WTC11 (cell line): ENCODE measurements at regions not wholly inside any gene's neighbourhood (a gene's known extent, or its start where the extent isn't known, plus 50 kb on each side); places are given as distances from the start of the nearest gene placed in this dataset.

Source experiments
- ATAC-seq: fragments of 200-7000 bp; cut with Tn5 transposase; 2 replicates; pipeline ENCODE4 v1.10.0; 2021; ENCODE audit warnings: mild to moderate bottlenecking, moderate library complexity
- CTCF ChIA-PET: fragments of 300-600 bp; sonication (Branson Sonifier 250); formaldehyde crosslinking; loops from one replicate; lab custom pipeline; 2021; ENCODE audit warnings: antibody characterized with exemption; lab: Charles Lee
- POLR2A ChIA-PET: fragments of 350-600 bp; sonication (Branson Sonifier 250); formaldehyde crosslinking; loops from one replicate; lab custom pipeline; 2021; ENCODE audit warnings: antibody characterized with exemption; lab: Charles Lee
- DNase-seq: peaks from one replicate; pipeline ENCODE4 v3.0.0; 2021; ENCODE audit warnings: low spot score
- H3K27ac Mint-ChIP-seq: 2 replicates; pipeline ENCODE4 v1.8.0; 2021; ENCODE audit warnings: mixed read lengths
- H3K27me3 Mint-ChIP-seq: 2 replicates; pipeline ENCODE4 v1.8.0; 2021; ENCODE audit warnings: low read depth, mild to moderate bottlenecking, moderate library complexity, mixed read lengths
- H3K36me3 Mint-ChIP-seq: 2 replicates; pipeline ENCODE4 v1.8.0; 2021; ENCODE audit warnings: mixed read lengths
- H3K4me1 Mint-ChIP-seq: 2 replicates; pipeline ENCODE4 v1.8.0; 2022; ENCODE audit warnings: mixed read lengths
- H3K4me3 Mint-ChIP-seq: 2 replicates; pipeline ENCODE4 v1.8.0; 2021; ENCODE audit warnings: mild to moderate bottlenecking, moderate library complexity, mixed read lengths
- H3K9me3 Mint-ChIP-seq: 2 replicates; pipeline ENCODE4 v1.8.0; 2021; ENCODE audit warnings: mixed read lengths
- ATF1 ChIP-seq: sonication (generic); formaldehyde crosslinking; IDR thresholded peaks from 2 replicates; pipeline ENCODE4 v1.8.1; 2023; ENCODE audit warnings: mild to moderate bottlenecking, moderate library complexity, missing genetic modification reagents
- CREB1 ChIP-seq: sonication (generic); formaldehyde crosslinking; IDR thresholded peaks from 2 replicates; pipeline ENCODE4 v1.8.0; 2023; ENCODE audit warnings: mild to moderate bottlenecking, missing genetic modification reagents
- CTCF ChIP-seq: fragments of 200-600 bp; IDR thresholded peaks from 2 replicates; pipeline ENCODE4 v1.8.0; 2022; ENCODE audit warnings: antibody characterized with exemption
- EMX1 ChIP-seq: fragments of 250-450 bp; sonication (Bioruptor Pico); IDR thresholded peaks from 2 replicates; pipeline ENCODE4 v1.8.0; 2021; ENCODE audit warnings: mild to moderate bottlenecking
- FOXP1 ChIP-seq: sonication (generic); formaldehyde crosslinking; IDR thresholded peaks from 2 replicates; pipeline ENCODE4 v1.8.0; 2022; ENCODE audit warnings: missing genetic modification reagents, mild to moderate bottlenecking, moderate library complexity, borderline replicate concordance
- GTF2I ChIP-seq: fragments of 250-450 bp; sonication (Bioruptor Pico); conservative IDR thresholded peaks from 2 replicates; pipeline ENCODE4 v1.4.0; 2021; ENCODE audit warnings: mild to moderate bottlenecking
- KAT7 ChIP-seq: sonication (generic); formaldehyde crosslinking; IDR thresholded peaks from 2 replicates; pipeline ENCODE4 v1.8.1; 2023; ENCODE audit warnings: missing genetic modification reagents, mild to moderate bottlenecking, borderline replicate concordance
- MXD4 ChIP-seq: fragments of 250-450 bp; sonication (Bioruptor Pico); IDR thresholded peaks from 2 replicates; pipeline ENCODE4 v1.8.0; 2021; ENCODE audit warnings: mild to moderate bottlenecking, moderate library complexity, borderline replicate concordance
- NR2C2 ChIP-seq: sonication (generic); formaldehyde crosslinking; IDR thresholded peaks from 2 replicates; pipeline ENCODE4 v1.8.0; 2022; ENCODE audit warnings: mild to moderate bottlenecking, missing genetic modification reagents
- OVOL2 ChIP-seq: fragments of 250-450 bp; sonication (Bioruptor Pico); IDR thresholded peaks from 2 replicates; pipeline ENCODE4 v1.9.0; 2021; ENCODE audit warnings: mild to moderate bottlenecking, borderline replicate concordance
- TCF7 ChIP-seq: sonication (generic); formaldehyde crosslinking; IDR thresholded peaks from 2 replicates; pipeline ENCODE4 v1.8.0; 2022; ENCODE audit warnings: mild to moderate bottlenecking, low read depth, missing genetic modification reagents, moderate library complexity
- TEAD4 ChIP-seq: sonication (generic); formaldehyde crosslinking; IDR thresholded peaks from 2 replicates; pipeline ENCODE4 v1.8.0; 2022; ENCODE audit warnings: mild to moderate bottlenecking, missing genetic modification reagents
- ZBTB21 ChIP-seq: sonication (generic); formaldehyde crosslinking; IDR thresholded peaks from 2 replicates; pipeline ENCODE4 v1.8.1; 2023; ENCODE audit warnings: mild to moderate bottlenecking, missing genetic modification reagents, borderline replicate concordance
- ZBTB43 ChIP-seq: sonication (generic); formaldehyde crosslinking; IDR thresholded peaks from 2 replicates; pipeline ENCODE4 v1.8.1; 2023; ENCODE audit warnings: mild to moderate bottlenecking, missing genetic modification reagents
- ZNF219 ChIP-seq: sonication (generic); formaldehyde crosslinking; IDR thresholded peaks from 2 replicates; pipeline ENCODE4 v1.8.0; 2023; ENCODE audit warnings: missing genetic modification reagents, mild to moderate bottlenecking, borderline replicate concordance
- ZNF263 ChIP-seq: sonication (generic); formaldehyde crosslinking; IDR thresholded peaks from 2 replicates; pipeline ENCODE4 v1.8.1; 2022; ENCODE audit warnings: low read depth, mild to moderate bottlenecking, moderate library complexity, missing genetic modification reagents
- TF ChIP-seq, protein P1 (sequence below): sonication (generic); formaldehyde crosslinking; IDR thresholded peaks from 2 replicates; pipeline ENCODE4 v1.8.1; 2023; ENCODE audit warnings: mild to moderate bottlenecking, missing genetic modification reagents
- TF ChIP-seq, protein P2 (sequence below): sonication (generic); formaldehyde crosslinking; IDR thresholded peaks from 2 replicates; pipeline ENCODE4 v1.8.1; 2023; ENCODE audit warnings: mild to moderate bottlenecking, moderate library complexity, missing genetic modification reagents
- TF ChIP-seq, protein P3 (sequence below): fragments of 250-450 bp; sonication (Bioruptor Pico); IDR thresholded peaks from 2 replicates; pipeline ENCODE4 v1.9.0; 2021; ENCODE audit warnings: moderate library complexity, mild to moderate bottlenecking, inconsistent platforms, borderline replicate concordance
- TF ChIP-seq, protein P4 (sequence below): sonication (generic); formaldehyde crosslinking; IDR thresholded peaks from 2 replicates; pipeline ENCODE4 v1.8.0; 2022; ENCODE audit warnings: mild to moderate bottlenecking, missing genetic modification reagents
- TF ChIP-seq, protein P5 (sequence below): sonication (generic); formaldehyde crosslinking; IDR thresholded peaks from 2 replicates; pipeline ENCODE4 v1.8.0; 2023; ENCODE audit warnings: missing genetic modification reagents

DNA sequence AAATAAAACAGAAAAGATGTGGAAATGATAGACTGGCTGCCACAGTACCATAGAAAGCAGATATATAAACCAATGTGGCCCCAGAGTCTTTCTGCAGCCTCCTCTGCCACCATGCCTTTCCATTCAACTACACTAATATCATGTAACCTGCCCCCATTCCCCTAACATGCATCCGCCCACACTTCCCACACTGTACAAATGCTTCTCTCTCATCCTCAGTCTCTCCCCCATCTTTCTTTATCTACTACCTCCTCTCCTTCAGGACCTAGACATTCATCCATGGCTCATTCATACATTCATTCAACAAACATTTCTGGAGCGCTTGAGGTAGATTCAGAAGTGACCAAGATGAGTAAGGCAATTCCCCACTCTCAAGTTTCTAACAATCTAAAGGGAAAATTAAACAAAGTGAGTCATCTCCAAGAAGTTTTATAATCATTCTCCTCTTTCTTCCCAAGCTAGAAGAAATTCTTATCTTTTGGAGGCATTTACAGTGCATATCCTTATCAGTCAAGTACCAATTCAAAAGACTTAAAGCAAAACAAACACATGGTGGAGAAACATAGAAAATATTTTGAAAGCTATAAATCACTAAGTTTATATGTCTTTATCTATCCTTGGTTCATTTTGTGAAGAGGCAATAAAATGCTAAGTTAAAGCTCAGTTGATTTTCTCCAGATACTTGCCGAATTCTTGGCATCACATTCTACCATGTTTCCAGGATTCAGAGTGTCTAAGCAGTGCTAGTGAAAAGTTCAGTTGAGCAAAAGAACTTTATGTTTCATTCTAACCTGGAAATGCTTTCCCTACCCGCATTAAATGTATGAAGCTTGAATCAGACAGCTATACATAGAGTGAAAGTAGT lies 70.5 kb upstream of the FRMD6 start (continued):
- TF ChIP-seq TCF7 (CRISPR knock-in tag) (no peak), ZBTB43 (no peak), CTCF (no peak), TEAD4 (CRISPR knock-in tag) (no peak)
- TF ChIP-seq, protein P1, sequence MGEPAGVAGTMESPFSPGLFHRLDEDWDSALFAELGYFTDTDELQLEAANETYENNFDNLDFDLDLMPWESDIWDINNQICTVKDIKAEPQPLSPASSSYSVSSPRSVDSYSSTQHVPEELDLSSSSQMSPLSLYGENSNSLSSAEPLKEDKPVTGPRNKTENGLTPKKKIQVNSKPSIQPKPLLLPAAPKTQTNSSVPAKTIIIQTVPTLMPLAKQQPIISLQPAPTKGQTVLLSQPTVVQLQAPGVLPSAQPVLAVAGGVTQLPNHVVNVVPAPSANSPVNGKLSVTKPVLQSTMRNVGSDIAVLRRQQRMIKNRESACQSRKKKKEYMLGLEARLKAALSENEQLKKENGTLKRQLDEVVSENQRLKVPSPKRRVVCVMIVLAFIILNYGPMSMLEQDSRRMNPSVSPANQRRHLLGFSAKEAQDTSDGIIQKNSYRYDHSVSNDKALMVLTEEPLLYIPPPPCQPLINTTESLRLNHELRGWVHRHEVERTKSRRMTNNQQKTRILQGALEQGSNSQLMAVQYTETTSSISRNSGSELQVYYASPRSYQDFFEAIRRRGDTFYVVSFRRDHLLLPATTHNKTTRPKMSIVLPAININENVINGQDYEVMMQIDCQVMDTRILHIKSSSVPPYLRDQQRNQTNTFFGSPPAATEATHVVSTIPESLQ (CRISPR knock-in tag), result no peak
- TF ChIP-seq, all 79 proteins: peak for 0

- POLR2A ChIA-PET, result interaction anchor here (0.6 kb wide), 1 partner anchor 284 kb away, joined by 3 read pairs; no protein-coding TSS in a partner anchor
- H3K27me3 Mint-ChIP-seq, result peaks cover 12% of the 10 kb centered on the region
- no peaks in the 10 kb centered on the region for H3K9me3 Mint-ChIP-seq
- ATAC-seq, result no peak
- no peak overlapping the region for H3K27ac Mint-ChIP-seq
- no peak for DNase-seq
- no peaks in the 10 kb centered on the region for H3K36me3 Mint-ChIP-seq
- no peak overlapping the region for H3K4me3 Mint-ChIP-seq
- H3K4me1 Mint-ChIP-seq, result peaks cover 13% of the 10 kb centered on the region
- CTCF ChIA-PET, result no interaction called here
- TF ChIP-seq, protein P2, sequence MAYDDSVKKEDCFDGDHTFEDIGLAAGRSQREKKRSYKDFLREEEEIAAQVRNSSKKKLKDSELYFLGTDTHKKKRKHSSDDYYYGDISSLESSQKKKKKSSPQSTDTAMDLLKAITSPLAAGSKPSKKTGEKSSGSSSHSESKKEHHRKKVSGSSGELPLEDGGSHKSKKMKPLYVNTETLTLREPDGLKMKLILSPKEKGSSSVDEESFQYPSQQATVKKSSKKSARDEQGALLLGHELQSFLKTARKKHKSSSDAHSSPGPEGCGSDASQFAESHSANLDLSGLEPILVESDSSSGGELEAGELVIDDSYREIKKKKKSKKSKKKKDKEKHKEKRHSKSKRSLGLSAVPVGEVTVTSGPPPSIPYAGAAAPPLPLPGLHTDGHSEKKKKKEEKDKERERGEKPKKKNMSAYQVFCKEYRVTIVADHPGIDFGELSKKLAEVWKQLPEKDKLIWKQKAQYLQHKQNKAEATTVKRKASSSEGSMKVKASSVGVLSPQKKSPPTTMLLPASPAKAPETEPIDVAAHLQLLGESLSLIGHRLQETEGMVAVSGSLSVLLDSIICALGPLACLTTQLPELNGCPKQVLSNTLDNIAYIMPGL (CRISPR knock-in tag), result no peak
- TF ChIP-seq, protein P3, sequence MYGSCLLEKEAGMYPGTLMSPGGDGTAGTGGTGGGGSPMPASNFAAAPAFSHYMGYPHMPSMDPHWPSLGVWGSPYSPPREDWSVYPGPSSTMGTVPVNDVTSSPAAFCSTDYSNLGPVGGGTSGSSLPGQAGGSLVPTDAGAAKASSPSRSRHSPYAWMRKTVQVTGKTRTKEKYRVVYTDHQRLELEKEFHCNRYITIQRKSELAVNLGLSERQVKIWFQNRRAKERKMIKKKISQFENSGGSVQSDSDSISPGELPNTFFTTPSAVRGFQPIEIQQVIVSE (CRISPR knock-in tag), result no peak
- no peak for TF ChIP-seq ATF1 (CRISPR knock-in tag)
- TF ChIP-seq GTF2I, result no peak
- TF ChIP-seq CTCF, result no peak
- no peak for TF ChIP-seq OVOL2 (CRISPR knock-in tag)
- no peak for TF ChIP-seq ZNF219 (CRISPR knock-in tag)
- TF ChIP-seq MXD4, result no peak
- TF ChIP-seq EMX1 (CRISPR knock-in tag), result no peak
- TF ChIP-seq ZBTB21 (CRISPR knock-in tag), result no peak
- no peak for TF ChIP-seq CREB1
- no peak for TF ChIP-seq KAT7 (CRISPR knock-in tag)
- TF ChIP-seq NR2C2 (CRISPR knock-in tag), result no peak
- TF ChIP-seq, protein P4, sequence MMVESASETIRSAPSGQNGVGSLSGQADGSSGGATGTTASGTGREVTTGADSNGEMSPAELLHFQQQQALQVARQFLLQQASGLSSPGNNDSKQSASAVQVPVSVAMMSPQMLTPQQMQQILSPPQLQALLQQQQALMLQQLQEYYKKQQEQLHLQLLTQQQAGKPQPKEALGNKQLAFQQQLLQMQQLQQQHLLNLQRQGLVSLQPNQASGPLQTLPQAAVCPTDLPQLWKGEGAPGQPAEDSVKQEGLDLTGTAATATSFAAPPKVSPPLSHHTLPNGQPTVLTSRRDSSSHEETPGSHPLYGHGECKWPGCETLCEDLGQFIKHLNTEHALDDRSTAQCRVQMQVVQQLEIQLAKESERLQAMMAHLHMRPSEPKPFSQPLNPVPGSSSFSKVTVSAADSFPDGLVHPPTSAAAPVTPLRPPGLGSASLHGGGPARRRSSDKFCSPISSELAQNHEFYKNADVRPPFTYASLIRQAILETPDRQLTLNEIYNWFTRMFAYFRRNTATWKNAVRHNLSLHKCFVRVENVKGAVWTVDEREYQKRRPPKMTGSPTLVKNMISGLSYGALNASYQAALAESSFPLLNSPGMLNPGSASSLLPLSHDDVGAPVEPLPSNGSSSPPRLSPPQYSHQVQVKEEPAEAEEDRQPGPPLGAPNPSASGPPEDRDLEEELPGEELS (CRISPR knock-in tag), result no peak
- TF ChIP-seq, protein P5, sequence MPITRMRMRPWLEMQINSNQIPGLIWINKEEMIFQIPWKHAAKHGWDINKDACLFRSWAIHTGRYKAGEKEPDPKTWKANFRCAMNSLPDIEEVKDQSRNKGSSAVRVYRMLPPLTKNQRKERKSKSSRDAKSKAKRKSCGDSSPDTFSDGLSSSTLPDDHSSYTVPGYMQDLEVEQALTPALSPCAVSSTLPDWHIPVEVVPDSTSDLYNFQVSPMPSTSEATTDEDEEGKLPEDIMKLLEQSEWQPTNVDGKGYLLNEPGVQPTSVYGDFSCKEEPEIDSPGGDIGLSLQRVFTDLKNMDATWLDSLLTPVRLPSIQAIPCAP (CRISPR knock-in tag), result no peak
- TF ChIP-seq FOXP1, result no peak
- TF ChIP-seq ZNF263 (CRISPR knock-in tag), result no peak
These were observed 69.3 kb upstream of the FRMD6 start for GRCh38 chr14:51582437-51582836.
